ENCODE measurements at regions not wholly inside any gene's neighbourhood (a gene's known extent, or its start where the extent isn't known, plus 50 kb on each side); places are given as distances from the start of the nearest gene placed in this dataset.
A peak's percentile ranks its signal among the peaks of the same experiment; 100 is the strongest.

GRCh38 chr3:191074511-191074910, 124.5 kb upstream of the OSTN start:
- no peak for DNase-seq (ENCODE audit: low read depth)
- TF ChIP-seq CTCF (IDR thresholded peaks at IDR 0.05; ENCODE audit: insufficient read depth, low read length, severe bottlenecking), result no peak
- Histone ChIP-seq H3K36me3 (ENCODE audit: control insufficient read depth, insufficient read depth, low read length) (no peaks in the 10 kb centered on the region), H3K4me3 (ENCODE audit: low read depth, low read length) (no peak overlapping the region), H3K27me3 (ENCODE audit: control insufficient read depth, insufficient read depth, low read length) (no peaks in the 10 kb centered on the region)
- FAIRE-seq, result no peak

- DNase-seq (ENCODE audit: low read depth), result peak; percentile 53
- no peak overlapping the region for H3K4me3 ChIP-seq (ENCODE audit: low read depth, low read length)
- FAIRE-seq, result no peak
- H3K36me3 ChIP-seq (ENCODE audit: control insufficient read depth, insufficient read depth, low read length), result no peaks in the 10 kb centered on the region
- TF ChIP-seq CTCF (IDR thresholded peaks at IDR 0.05; ENCODE audit: insufficient read depth, low read length, severe bottlenecking), result no peak
- H3K27me3 ChIP-seq (ENCODE audit: control insufficient read depth, insufficient read depth, low read length), result no peaks in the 10 kb centered on the region
Measured at GRCh38 chr3:191070762-191071403, 128.2 kb upstream of the OSTN start.

- Histone ChIP-seq H3K4me3 (ENCODE audit: low read depth, low read length) (no peak overlapping the region), H3K27me3 (ENCODE audit: control insufficient read depth, insufficient read depth, low read length) (no peaks in the 10 kb centered on the region), H3K36me3 (ENCODE audit: control insufficient read depth, insufficient read depth, low read length) (no peaks in the 10 kb centered on the region)
- no peak for TF ChIP-seq CTCF (IDR thresholded peaks at IDR 0.05; ENCODE audit: insufficient read depth, low read length, severe bottlenecking)
- DNase-seq (ENCODE audit: low read depth), result peak; percentile 97
- peak; percentile 80 for FAIRE-seq
Measured at GRCh38 chr3:191070201-191070600, 128.8 kb upstream of the OSTN start.

- DNase-seq (ENCODE audit: low read depth) (peak; percentile 61), FAIRE-seq (no peak)
- no peak overlapping the region for H3K4me3 ChIP-seq (ENCODE audit: low read depth, low read length)
- H3K27me3 ChIP-seq (ENCODE audit: control insufficient read depth, insufficient read depth, low read length), result no peaks in the 10 kb centered on the region
- TF ChIP-seq CTCF (IDR thresholded peaks at IDR 0.05; ENCODE audit: insufficient read depth, low read length, severe bottlenecking), result no peak
- no peaks in the 10 kb centered on the region for H3K36me3 ChIP-seq (ENCODE audit: control insufficient read depth, insufficient read depth, low read length)
Measured at GRCh38 chr3:191068946-191069813, 129.9 kb upstream of the OSTN start.

GRCh38 chr3:191066669-191067068, 132.4 kb upstream of the OSTN start:
- Histone ChIP-seq H3K4me3 (ENCODE audit: low read depth, low read length) (no peak overlapping the region), H3K27me3 (ENCODE audit: control insufficient read depth, insufficient read depth, low read length) (no peaks in the 10 kb centered on the region), H3K36me3 (ENCODE audit: control insufficient read depth, insufficient read depth, low read length) (no peaks in the 10 kb centered on the region)
- FAIRE-seq (no peak), DNase-seq (ENCODE audit: low read depth) (peak; percentile 96)
- no peak for TF ChIP-seq CTCF (IDR thresholded peaks at IDR 0.05; ENCODE audit: insufficient read depth, low read length, severe bottlenecking)
